CMK (cell line): ENCODE measurements at regions not wholly inside any gene's neighbourhood (a gene's known extent, or its start where the extent isn't known, plus 50 kb on each side); places are given as distances from the start of the nearest gene placed in this dataset.

ENCODE experiments used
- DNase-seq: peaks from one replicate; pipeline ENCODE4 v3.0.0-alpha.2; 2010; ENCODE audit warnings: low read depth

DNA sequence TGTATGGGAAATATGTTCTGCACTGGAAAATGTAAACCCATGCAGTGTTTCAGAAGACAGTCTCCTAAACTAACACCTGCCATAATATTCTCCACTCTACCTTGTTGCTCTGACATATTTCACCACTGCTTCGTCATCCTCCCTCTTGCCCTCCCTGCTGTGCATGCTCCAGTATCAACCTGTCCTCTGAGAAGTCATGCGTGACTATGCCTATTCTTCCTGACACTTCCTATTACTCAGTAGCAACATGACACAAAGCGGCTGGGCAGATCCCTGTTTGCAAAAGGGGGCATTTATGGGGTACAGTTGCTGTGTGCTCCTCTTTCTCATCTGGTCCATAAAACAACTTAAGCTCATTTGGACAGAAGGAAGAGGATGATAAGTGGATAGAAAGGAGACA, 805.6 kb upstream of the EEF2KMT start:
- DNase-seq, result no peak

DNA sequence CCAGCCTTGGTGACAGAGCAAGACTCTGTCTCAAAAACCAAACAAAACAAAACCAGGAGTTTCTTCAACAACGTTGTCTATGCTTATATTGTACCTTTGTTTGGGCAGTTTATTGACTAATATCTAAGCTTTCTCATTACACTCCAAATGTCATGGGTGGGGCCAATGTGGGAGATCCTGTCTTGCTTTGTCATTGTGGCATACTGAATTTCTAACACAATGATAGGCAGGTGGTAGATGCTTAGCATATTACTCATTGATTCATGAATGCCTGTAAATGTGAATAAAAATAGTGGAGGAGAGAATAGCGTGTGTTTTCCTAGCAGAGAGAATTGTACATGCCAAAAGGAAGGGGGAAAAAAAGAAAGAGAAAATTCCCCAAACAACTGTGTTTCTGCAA, 802.5 kb upstream of the EEF2KMT start:
- no peak for DNase-seq

DNA sequence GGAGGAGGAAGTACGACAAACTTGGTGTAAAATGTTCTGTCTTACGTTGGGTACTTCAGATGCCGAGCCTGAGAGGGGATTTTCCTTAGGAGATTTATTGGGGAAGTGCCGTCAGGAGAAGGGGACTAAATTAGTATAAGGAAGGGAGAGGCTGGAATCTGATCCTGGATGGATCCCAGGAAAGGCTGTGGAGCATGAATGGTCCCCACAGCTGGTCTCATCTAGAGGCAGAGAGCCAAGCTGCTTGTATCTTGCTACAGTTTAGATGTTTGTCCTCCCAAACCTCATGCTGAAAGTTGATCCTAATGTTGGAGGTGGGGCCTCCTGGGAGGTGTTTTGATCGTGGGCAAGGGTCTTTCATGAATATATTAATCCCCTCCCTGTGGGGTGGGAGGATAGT, 798.4 kb upstream of the EEF2KMT start:
- DNase-seq, result no peak

DNA sequence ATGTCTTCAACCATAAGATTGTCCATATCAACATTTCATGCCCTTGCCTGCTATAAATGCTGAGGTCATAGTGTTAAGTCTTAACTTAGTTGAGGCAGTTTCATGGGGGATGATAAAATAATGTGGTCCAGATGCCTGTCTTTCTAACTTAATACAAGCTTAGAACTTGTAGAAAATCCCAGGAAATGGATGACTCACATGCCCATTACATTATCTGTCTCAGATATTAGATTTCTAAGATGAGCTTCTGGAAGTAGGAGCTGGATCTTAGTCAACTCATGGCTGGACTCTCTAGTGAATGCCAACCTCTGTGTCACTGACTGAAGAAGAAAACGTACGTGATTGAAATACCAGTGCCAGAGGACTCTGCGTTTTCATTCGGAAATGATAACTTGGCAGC, 797.5 kb upstream of the EEF2KMT start:
- DNase-seq, result no peak

DNA sequence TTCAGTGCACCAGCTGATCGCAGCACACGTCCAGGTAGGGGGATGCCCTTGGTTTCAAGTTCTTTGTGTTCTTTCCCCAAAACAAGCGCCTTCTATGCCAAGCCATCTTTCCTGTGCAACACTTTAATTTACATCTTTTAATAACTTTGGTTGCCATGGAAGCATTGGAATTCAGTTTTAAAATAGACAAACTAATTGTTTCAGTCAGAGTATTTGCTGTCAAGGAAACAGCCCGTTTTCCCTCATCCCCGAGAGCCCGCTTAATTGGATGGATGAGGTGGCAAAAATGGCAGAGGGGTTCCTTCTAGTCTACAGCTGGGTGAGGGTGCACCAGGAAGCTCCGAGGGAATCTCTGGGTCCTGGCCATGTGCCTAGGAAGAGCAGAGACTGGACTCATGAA, 793.7 kb upstream of the EEF2KMT start:
- DNase-seq, result no peak

DNA sequence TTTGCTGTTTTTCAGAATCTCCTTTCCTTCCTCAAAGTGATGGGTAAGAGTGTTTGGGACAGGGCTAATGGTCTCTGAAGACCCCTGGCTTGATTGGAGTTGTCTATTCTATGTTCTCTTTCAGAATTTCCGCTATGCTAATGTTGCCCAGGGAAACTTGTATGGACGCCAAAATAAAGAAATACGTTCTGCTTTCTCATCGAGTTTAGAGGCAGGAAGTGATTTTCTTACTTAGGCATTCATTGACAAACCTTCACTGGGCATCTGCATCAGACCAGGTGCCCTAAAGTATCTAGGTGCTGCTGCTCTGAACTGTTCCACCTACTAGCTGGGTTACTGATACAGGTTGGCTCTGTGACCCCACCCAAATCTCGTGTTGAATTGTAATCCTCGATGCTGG, 787.9 kb upstream of the EEF2KMT start:
- DNase-seq, result no peak

DNA sequence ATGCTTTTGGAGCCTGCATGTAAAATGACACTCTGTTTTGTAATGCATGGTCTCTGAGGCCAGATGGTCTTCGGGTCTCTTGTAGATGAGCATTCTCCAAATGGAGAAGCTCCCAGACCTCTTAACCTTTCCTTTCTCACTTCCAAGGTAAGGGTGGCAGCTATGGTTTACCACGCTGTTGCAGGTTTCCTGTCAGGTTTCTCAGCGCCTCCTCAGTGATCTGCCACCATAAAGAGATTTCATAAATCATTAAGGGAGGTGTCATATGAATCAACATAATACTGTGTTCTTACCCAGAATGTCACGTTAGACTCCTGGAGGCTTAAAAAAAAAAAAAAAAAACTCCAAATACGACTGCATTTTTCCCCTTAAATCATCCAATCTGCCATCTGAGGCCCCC, 787.4 kb upstream of the EEF2KMT start:
- no peak for DNase-seq

DNA sequence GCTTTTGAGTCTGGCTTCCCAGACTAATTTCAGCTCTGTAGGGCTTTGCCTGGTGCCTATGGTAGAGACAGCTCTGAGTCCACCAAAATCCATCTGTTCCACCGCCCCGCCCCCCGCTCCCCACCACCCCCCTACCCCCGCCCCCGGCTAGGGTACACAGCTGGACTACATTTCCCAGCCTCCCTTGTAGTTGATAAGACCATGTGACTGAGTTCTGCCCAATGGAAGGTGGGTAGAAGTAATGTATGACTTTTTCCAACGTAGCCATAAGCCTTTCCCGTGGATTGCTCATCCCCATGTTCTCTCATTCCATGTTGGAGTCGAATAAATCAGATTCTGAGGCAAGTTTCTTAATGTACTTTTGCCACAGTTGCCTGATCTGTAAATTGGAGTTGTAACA, 786.7 kb upstream of the EEF2KMT start:
- no peak for DNase-seq

DNA sequence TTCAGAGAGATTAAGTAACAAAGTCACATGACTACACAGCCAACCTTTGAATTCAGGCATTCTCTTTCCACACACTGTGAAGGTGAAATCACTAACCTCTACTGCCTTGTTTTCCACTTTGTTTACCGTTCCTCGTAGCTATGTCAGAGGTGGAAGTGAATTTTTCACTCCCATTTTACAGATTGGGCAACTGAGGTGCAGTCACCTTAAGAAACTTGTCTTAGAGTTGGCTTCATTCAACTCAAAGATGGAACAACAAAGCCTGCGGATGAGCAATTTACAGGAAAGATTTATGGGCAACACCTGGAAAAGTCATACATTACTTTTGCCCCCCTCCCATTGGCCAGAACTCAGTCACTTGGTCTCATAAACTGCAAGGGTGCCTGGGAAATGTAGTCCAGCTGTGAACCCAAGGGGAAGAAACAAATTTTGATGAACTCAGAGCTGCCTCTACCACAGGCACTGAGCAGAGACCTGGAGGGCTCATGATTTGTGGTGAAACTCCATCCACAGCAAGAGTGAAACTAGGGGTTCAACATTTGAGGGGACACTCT, 784.6 kb upstream of the EEF2KMT start:
- DNase-seq, result no peak

DNA sequence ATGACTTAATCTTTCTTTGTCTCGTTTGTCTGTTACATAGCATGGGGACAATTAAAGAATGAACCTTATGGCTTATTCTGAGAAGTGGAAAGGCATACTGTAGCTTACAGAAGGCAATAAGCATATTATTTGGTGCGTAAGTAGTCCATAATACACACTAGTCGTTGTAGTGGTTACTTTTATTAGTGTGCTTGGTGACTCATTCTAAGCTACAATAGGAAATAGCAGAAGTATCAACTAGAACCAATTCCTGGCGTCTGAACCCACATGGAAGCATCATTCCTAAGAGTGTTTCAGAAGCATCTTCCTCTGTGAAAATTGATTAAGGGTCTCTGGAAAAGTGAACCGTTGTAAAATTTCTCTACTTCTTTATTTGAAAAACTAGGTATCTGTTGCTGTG, 777.8 kb upstream of the EEF2KMT start:
- no peak for DNase-seq

DNA sequence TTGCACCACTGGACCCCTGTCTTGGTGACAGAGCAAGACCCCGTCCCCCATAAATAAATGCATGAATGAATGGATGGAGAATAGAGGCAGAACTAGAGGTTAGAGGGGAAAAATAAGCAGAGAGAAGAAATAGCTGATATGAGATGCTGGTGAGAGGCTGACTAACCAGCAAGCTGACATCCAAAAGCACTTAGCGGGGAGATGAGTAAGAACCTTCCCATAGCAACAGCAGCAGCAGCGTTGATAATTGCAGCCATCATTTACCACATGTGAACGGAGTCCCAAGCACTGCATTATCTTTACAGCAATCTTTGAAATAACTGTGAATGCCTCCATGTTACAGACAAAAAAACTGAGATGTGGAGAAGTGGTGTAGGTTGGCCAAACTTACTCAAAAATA, 777.3 kb upstream of the EEF2KMT start:
- no peak for DNase-seq

DNA sequence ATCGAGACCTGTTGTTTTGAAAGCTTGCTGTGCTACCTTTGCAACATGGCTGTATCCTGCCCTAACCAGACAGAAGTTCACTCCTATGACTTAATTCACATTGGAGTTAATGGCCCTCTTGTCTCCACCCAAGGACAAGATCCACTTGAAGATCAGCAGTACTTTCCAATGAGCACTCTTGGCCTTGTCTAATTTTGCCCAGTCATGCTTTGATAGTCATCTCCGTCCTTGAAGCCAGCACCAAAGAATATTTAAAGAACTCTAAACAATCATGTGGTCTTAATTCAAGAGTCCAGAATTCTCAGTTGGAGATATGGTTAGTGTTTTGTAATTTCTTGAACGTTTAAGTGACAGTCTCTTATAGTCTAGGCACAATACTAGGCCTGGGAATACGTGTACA, 775.6 kb upstream of the EEF2KMT start:
- no peak for DNase-seq

DNA sequence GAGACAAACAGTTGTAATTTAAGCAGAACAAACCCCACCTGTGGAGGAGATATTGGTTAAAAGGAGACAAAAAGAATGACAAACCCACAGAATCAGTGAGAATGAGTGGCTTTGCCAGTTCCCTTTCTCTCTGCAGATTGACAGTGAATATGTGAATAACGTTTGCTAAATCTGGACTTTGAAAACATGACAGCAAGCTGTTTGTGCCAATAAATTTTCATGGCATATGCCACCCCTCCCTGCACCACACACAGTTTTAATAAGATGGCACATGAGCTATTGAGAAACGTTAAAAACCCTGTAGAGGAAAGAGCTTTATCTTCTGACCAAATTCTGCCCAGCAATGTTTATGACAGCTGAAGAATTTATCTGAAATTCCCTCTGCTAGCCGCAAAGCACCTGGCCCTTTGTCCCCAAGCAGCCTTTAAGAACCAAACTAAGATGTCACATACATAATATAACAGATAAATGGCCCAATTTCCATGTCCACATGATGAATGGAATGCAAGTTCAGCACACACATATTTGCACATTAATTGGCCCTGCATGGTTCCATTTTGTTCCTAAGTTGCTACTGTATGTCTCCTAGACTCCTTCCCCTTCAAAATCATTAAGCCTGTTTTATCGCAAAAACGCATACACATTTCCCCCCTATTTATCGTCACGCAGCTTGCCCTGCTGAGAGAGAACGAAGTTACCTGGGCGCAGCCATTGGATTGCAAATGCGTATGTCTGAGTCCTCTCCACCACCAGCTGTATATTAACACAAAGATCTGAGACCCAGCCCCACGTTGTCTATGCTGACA, 773.5 kb upstream of the EEF2KMT start:
- no peak for DNase-seq

DNA sequence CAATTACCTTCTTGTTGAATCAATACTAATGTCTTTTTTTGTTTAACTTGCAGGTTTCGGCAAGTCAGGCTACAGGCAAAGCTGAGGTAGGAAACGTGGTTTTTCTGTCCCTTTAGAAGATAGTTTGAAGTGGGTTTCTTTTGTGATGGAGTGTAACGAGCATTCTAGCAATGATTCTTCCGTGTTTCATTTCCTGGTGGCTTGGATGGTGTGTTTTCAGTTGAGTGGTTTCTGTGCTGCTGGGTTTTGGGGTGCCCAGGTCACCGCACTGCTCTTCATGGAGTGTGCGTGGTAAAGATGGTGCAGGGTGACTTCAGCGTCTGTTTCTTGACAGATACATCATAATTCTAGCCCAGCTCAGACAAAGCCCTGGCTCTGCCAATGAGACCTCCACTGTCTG, 769.7 kb upstream of the EEF2KMT start:
- DNase-seq, result no peak

DNA sequence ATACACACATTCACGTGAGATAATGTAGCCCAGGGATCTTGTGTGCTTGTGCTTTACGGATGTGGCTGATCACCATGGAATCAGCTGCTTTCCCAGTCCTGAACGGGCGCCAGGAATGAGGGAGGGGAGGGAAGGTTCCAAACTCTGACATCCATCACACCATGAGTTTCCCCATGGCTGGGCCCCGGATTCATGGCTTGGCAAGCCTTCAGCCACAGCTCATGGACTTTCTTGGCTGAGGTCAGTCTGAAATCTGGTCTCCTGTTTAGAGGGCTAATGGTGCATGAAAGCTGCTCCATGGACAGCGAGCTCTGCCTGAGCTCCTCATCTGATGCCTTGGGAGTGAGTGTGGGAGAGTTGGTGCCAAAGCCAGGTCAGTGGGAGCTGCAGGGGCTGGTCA, 767.6 kb upstream of the EEF2KMT start:
- DNase-seq, result no peak

DNA sequence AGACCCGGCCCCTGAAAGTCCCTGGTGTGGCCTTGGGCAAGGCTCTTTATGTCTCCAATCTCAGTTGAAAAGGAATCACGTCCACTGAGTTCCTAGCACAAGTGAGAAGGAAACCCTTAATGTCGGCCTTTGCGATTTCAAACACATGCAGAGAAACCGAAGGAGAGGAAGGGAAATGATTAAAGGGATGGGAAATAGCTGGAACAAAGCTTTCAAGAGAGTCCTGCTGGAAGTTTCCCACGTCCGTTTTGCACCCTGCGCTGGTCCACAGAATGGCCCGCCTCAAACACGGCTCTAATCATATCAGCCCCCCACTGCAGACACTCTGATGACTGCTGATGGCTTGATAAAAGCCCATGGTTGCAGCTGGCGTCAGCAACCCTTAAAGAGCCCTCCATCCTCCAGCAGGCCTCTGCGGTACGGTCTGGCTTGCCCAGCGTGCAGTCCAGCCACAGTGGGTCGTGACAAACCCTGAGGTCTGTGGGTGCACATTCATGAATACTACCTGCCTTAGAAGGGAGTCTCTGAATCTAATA, 765.5 kb upstream of the EEF2KMT start:
- no peak for DNase-seq

DNA sequence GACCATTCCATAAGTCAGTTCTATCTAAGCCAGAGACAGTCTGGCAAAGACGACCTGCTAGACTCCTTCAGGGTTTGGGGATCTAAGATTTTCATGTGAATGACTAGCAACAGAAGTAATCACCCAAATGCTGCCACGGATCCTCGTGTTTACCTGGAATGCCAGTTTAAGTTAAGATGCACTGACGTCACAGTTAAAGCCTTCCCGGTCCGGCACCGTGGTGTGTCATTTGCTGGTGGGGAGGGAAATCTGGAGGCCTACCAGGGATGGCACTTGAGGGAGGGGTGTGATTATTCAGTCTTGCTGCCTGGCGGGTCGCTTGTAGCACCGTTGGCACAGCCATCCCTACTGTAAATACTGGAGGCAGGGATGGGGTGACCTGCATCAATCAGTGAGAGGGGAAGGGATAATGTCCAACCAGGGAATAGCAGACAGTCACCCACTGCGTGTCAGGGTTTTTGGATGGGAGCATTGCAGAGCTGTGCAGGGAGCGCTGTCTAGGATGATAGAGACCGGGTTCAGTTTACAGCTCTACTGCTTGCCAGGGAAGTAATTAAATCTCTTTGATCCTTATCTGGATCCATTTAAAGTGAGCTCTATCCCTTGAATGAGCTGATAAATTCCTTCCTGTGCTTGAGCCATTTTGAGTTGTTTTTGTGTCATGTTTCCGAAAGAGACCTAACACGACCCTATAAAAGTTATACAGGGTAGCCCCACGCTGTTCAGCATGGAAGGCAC, 764.7 kb upstream of the EEF2KMT start:
- no peak for DNase-seq

DNA sequence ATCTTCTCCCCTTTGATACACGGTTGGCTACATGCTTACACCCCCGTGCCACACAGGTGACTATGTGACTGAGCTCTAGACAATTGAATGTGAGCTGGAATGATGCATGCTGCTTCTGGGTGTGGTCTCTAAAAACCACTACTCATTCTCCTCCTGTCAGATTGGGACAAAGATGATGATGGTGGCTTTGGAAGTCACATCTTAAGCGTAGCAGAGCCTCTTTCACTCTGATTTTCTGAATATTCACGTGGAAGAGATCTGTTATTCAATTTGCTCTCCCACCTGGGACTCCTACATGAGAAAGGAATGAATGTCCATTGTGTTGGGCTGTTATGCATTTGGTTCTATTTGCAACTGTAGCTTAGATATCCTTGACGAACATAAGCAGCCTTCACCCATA, 763.6 kb upstream of the EEF2KMT start:
- DNase-seq, result no peak

DNA sequence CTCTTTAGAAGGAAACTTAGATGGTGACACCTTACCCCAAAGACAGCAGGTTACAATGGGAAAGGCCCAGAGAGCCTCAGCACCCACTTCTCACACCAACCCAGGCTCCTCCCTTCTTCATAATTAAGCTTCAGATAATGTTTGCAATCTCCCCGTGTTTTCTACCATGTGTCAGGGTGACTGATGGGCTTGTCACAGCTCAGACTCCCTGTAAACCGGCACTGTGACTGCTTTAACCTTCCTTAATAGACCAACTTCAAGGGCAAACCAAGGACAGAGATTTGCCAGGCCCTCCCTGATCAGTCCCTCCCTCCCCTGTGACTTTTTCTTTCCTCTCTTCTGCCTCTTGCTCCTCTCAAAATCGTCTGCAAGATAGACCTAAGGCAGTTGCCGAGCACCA, 760.6 kb upstream of the EEF2KMT start:
- no peak for DNase-seq

DNA sequence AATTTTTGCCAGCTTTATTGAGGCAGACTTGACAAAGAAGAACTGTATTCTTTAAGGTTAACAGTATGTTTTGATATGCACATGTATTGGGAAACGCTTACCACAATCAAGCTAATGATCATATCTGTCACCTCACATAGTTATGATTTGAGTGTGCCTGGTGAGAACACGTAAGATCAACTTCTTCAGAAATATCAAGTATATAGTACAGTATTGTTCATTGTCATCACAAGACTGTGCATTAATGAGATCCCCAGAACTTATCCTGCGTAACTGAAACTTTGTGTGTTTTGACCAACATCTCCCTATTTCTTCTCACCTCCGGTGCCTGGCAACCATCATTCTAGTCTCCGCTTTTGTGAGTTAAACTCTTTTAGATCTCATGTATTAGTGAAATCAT, 756.4 kb upstream of the EEF2KMT start:
- DNase-seq, result no peak

DNA sequence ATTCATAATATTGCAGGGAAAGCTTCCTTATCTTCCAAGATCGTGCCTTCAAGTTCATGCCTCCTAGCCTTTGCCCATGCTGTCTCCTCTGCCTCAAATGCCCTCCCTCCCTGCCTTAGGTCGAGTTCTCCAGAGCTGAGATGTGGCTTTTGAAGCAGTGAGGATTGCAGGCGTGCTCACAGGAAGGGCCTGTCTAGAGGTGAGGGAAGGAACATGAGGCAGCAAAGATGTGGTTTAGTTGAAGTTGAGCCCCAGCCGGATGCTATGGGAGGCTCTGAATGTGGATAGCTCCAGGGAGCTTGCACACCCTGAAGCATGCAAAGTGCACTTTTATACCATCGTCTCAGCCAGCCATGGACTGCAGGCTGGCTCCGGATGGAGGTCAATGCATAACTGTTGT, 754.6 kb upstream of the EEF2KMT start:
- no peak for DNase-seq

DNA sequence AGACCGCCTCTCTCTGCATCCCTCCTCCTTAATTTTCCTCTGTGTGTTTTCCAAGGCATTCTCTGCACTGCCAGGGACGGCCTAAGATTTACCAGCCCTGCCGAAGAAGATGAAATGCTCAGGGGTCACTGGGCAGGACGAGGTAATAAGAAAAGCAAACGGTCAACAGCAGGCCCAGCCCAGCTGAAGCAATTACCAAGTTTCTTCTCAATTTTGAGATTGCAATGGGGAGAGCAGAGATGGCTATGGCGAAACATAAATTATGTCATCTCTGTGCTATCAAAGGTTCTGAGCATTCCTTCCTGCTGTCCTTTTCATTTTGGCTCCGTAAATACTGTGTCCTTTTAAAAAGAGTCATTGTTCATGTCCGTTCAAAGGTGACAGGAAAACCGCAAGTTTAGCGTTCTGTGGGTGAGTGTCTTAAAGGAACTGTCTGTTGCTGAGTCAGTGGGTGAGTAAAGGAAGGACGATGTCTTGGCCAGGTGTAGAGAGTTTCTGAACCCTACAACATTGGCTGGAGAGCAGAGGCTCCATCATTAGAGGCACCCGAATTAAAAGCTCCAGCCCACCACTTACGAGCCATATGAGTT, 753.9 kb upstream of the EEF2KMT start:
- DNase-seq, result no peak
